ENCODE measurements at regions not wholly inside any gene's neighbourhood (a gene's known extent, or its start where the extent isn't known, plus 50 kb on each side); places are given as distances from the start of the nearest gene placed in this dataset.
A peak's percentile ranks its signal among the peaks of the same experiment; 100 is the strongest.

DNA sequence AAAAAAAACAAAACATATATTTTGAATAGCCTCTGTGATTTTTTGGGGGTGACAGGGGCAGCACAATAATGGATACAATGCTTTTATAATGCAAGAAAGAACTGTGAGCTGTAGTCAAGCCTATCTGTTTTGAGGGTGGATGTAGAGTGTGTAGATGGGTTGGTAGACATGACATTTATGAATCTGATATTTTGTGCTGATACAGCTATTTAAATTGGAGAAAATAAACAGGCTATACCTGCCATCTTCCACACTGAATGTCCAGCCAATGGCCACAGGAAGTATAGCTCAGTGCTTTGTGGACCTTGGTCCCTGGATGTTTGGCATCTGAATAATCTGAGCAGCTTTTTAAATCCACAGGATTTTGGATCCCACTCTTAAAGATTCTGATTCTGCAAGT, 175.0 kb downstream of the NEDD1 start:
- DNase-seq (ENCODE audit: insufficient read length, low spot score): no peak
- no peak for FAIRE-seq

GRCh38 chr12:97093187-97093683, 186.2 kb downstream of the NEDD1 start:
- FAIRE-seq: no peak
- no peak for DNase-seq (ENCODE audit: insufficient read length, low spot score)

- DNase-seq (ENCODE audit: insufficient read length, low spot score): no peak
- FAIRE-seq: no peak
These were observed 190.7 kb downstream of the NEDD1 start for GRCh38 chr12:97097734-97098133.

DNA sequence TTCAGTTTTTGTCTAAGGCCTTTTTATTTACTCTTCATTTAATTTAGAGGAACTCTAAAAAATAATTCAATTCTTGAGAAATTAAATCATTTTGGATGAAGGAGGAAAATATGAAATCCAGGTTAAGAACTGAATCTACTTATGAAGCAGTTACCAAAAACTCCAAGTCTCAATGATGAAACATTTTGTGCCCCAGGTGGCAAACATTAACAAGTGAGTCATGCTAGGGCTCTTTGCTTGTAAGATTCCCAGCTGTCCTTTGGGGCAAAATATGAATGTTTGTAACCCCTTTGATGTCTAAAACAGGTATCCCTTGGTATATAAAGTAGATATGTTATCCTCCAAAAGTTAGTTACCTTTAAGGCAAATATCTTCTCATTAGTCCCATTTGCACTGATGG, 202.4 kb downstream of the NEDD1 start:
- no peak for DNase-seq (ENCODE audit: insufficient read length, low spot score)
- no peak for FAIRE-seq

GRCh38 chr12:97112136-97112535, 205.1 kb downstream of the NEDD1 start:
- DNase-seq (ENCODE audit: insufficient read length, low spot score): no peak
- FAIRE-seq: no peak

- FAIRE-seq: no peak
- no peak for DNase-seq (ENCODE audit: insufficient read length, low spot score)
These were observed 211.8 kb downstream of the NEDD1 start for GRCh38 chr12:97118796-97119375.

- DNase-seq (ENCODE audit: insufficient read length, low spot score) (no peak), FAIRE-seq (no peak)
These were observed 220.0 kb downstream of the NEDD1 start for GRCh38 chr12:97127061-97127460.

GRCh38 chr12:97131220-97131981, 224.3 kb downstream of the NEDD1 start:
- no peak for FAIRE-seq

DNA sequence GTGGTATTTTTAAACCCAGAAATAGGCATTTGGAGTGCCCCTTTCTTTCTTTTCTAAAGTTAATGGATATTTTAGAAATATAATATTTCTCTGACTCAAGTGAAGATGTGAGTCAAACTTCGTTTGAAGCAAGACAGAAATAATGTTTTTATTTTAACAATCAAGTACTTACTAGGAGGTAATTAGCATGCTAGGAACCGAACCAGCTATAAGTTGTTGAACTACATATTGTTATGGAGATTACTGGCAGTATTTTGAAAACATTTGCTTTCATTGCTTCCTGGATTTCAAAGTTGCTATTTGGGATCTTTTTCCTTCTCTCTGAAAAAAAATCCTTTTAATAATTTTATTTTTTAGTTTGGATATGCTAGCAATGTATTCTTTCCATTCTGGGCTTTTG, 225.2 kb downstream of the NEDD1 start:
- no peak for FAIRE-seq
- no peak for DNase-seq (ENCODE audit: insufficient read length, low spot score)

More at GRCh38 chr12:97131220-97131981, 224.3 kb downstream of the NEDD1 start:
- no peak for DNase-seq (ENCODE audit: insufficient read length, low spot score)

- FAIRE-seq: no peak
- DNase-seq (ENCODE audit: insufficient read length, low spot score): no peak
These were observed 227.4 kb downstream of the NEDD1 start for GRCh38 chr12:97134495-97134894.

DNA sequence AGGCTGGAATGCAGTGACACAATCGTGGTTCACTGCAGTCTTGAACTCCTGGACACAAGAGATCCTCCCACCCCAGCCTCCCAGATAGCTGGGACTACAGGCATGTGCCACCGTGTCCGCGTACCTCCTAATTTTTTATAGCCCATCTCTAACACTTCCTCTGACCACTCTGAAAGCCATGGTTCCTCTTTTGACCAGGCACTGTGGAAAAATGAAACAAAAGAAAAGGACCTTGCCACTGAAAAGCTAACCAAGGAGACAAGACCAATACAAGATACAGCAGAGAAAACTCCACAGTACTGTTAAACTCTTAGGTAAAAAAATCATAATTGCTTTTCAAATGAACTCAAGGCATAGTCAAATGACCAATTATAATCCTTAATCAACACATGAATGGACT, 233.3 kb downstream of the NEDD1 start:
- DNase-seq (ENCODE audit: insufficient read length, low spot score) (no peak), FAIRE-seq (no peak)

DNA sequence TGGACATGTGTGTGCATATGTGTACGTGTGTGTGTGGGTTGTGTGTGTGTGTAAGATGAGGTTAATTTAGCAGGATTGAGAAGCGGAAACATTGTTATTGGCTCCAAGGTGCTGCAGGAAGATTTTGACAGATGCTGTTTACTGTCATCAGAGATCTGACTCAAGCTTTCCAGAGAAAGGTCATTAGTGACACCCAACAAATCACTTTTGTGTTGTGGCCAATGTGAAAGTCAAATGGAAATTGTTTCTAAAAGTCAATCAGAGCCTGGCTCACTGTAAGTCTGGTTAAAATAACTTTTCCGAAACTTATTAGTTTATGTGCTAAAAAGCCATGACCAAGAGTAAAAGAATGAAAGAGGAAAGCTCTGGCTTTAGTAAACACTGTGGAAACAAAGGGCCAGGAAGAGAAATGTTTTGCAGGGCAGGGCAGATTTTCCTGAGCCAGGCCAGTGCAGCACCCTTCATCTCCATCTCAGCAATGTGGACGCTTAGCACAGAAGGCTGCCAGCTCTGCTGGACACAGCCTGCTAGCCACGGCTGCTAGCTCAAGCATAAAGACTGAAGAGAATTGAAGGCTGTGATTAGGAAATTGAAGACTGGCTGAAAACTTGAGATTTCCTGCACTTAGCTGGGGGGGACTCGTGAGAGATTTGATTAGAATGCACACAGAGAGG, 235.8 kb downstream of the NEDD1 start:
- no peak for FAIRE-seq
- DNase-seq (ENCODE audit: insufficient read length, low spot score): no peak

DNA sequence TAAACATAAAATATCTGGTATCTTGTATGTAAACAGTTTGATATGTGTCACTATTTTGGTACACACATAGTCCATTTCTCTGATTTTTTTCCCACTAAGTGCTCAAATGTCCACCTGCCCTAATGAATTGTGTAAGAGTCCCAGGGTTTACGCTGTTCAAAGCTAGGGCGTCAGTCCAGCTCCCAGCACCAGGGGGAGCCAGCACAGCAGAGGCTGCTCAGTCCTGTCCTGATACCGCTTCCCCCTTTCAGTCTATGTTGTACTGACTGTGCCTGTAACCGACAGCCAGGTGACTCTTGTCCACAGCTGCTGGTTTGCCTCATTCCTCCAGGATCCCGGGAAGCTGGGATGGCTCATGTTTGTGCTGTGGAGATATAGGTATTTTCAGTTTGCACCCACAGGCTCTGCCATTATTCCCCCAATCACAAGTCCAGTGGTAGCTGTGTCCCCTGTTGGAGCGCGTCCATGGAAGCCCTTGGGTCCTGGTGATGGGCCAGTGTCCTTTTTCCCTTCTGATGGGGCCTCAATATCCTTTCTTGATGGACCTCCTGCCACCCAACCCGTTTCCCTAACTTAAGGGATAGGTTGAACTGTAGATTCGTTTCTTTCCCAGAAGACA, 242.0 kb downstream of the NEDD1 start:
- FAIRE-seq: peak; percentile 73
- DNase-seq (ENCODE audit: insufficient read length, low spot score): peak; percentile 25

GRCh38 chr12:97151481-97151880, 244.4 kb downstream of the NEDD1 start:
- DNase-seq (ENCODE audit: insufficient read length, low spot score) (no peak), FAIRE-seq (no peak)

- FAIRE-seq (no peak), DNase-seq (ENCODE audit: insufficient read length, low spot score) (no peak)
These were observed 252.3 kb downstream of the NEDD1 start for GRCh38 chr12:97159377-97159776.

GRCh38 chr12:97160277-97160676, 253.2 kb downstream of the NEDD1 start:
- DNase-seq (ENCODE audit: insufficient read length, low spot score): no peak
- FAIRE-seq: no peak

DNA sequence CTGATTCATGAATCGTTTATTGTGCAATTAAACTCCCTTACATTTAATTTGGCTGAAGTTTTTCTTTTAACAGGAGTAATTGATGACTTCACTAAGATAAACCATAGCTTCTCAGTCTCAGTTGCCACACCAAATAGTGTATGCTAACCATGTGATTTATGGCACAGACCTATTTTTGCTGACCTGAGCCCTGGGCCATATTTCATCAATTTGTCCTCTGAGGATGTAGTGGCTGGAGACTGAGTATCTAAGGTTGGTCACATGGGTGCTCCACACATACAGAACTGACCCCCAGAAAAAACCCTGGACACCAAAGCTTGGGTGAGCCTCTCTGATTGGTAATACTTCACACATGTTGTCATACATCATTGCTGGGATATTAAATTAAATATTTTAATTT, 255.1 kb downstream of the NEDD1 start:
- no peak for FAIRE-seq
- no peak for DNase-seq (ENCODE audit: insufficient read length, low spot score)

DNA sequence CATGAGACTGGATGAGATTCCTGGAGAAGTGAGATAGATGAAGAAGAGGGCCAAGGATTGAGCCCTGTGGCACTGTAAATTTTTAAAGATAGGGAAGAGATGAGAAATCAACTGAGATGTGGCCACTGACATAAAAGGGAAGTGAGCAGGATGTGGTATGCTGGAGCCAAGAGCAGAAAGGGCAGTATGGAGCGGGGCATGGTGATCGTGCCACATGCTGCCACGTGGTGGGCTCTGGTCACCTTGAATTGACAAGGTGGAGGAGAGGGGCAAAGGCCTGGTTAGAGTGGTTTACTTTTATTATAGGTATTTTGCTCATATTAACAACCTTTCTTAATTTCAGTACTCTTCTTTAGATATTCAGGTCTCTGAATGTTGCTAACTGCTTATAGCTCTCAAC, 257.9 kb downstream of the NEDD1 start:
- FAIRE-seq: no peak

DNA sequence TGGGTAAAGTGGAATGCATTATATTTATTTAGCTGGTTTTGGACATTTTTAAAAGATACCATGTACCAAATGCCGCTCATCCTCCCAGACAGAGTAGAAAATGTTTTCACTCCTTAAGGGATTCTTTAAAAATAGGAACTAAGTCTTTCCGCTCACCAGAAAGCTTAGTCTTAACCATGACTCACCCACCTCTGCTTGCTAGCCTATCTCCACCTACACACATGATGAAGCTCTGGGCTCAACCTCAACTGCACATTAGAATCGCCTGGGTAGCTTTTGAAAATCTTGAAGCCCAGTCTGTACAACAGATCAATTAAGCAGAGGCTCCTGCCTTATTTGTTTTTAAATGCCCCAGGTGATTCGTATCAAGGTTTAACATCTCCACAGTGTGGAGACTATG, 260.5 kb downstream of the NEDD1 start:
- DNase-seq (ENCODE audit: insufficient read length, low spot score): no peak
- no peak for FAIRE-seq

More for the DNA sequence above, 257.9 kb downstream of the NEDD1 start:
- no peak for DNase-seq (ENCODE audit: insufficient read length, low spot score)

DNA sequence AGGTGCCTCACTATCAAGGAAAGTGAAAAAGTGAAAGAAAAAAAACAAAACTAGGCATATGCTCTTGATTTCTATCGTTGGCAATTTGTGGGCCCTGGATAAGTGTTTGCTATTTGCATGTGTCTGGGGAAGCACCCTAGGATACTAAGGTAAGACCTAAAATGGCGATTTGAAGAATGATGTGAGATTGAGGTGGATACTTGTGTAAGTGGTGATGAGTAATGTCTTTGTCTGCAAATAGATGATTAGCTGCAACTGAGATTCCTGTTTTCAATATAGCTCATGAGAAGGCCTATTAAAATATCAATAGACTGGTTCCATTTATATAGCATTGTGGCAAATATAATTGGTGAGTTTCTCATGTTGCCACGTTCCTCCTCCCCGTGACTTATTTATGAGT, 261.7 kb downstream of the NEDD1 start:
- FAIRE-seq (no peak), DNase-seq (ENCODE audit: insufficient read length, low spot score) (no peak)

DNA sequence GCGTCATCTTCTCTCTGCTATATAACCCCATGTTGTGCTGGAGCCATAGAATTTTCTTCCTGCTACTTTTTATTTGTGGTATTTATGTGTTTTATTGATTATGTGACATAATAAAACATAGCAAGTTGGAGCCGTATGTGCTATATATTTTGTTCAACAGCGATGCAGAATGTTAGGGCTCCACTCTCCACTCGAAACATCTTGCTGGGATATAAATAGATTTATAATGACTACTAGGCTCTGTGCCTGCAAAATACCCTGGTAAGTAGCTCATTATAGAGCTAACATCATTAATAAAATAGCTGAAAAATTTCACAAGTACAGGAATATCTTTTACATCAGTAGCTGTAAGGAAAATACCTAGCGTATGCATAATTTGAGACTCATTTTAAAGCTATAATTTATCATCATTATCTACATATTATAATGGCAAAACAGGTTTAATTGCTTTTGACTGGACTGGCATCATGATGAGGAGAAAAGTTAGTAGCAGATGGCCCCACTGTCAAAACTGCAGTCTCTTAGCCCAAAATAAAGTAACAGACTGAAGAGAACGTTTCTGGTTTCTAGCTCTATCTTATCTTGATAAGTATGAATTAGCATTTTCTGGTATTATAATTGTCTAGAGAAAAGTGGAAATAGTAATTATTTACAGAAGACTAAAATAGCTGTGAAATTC, 263.0 kb downstream of the NEDD1 start:
- DNase-seq (ENCODE audit: insufficient read length, low spot score): no peak
- no peak for FAIRE-seq
